GDM1 (cell line): ENCODE measurements at regions not wholly inside any gene's neighbourhood (a gene's known extent, or its start where the extent isn't known, plus 50 kb on each side); places are given as distances from the start of the nearest gene placed in this dataset.
"Not testable (repeated sequence)": the region's sequence is repeated elsewhere in the genome, so short reads cannot be mapped to it uniquely, and the experiment has no call there.

Source experiments
- DNase-seq: peaks from one replicate; lab custom pipeline; 2025; lab: John Stamatoyannopoulos, UW

DNA sequence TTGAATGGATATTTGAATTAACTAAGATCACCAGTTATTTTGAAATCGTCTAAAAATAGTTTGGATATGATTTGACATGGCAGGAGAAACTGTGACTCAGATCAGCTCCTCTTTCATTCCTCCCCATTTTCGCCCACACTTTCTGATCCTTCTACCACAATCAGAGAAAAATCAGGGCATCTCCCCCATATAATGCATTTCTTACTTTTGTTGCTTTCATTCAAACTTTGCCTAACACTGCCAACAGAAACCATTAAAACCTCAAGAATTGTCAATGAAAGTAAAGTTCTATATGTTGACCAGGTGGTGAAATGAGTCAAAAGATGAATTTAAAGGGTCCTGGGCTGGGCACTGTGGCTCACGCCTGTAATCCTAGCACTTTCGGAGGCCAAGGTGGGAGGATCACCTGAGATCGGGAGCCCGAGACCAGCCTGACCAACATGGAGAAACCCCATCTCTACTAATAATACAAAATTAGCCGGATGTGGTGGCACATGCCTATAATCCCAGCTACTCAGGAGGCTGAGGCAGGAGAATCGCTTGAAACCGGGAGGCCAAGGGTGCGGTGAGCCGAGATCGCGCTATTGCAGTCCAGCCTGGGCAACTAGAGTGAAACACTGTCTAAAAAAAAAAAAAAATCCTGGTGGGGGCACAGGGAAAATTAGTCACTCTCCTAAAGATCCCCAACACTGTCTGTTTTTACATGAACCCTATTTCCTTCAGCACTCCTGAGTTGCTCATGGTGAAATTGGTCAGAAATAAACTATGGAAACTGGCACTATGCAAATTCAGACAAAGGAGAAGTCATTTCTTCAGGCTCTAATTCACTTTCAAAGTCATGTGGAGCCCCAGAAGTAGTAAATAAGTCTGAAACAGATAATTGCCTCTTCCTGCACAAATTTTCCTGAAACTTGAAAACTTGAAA is 122.8 kb upstream of the NOCT start:
- no peak for DNase-seq

DNA sequence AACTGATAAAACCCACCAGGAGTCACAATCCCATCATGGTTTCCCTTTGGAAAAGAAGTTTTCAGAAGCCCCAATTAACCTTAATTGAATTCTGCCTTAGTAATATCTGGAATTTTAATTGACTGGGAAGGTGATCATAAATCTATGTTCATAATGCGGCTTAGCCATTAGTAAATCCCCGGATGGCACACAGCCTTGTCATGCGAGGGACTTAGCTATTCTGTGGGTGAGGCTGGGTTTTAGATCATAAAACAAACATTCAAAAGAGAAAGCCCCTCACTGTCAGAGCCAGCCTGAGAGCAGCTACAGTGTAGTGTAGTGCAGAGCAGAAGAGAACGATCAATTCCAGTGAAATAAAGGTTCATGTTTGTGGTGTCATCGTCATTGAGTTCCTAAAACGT is 124.0 kb upstream of the NOCT start:
- no peak for DNase-seq

- no peak for DNase-seq
Observed at GRCh38 chr4:138890891-138891570, 124.5 kb upstream of the NOCT start.

DNA sequence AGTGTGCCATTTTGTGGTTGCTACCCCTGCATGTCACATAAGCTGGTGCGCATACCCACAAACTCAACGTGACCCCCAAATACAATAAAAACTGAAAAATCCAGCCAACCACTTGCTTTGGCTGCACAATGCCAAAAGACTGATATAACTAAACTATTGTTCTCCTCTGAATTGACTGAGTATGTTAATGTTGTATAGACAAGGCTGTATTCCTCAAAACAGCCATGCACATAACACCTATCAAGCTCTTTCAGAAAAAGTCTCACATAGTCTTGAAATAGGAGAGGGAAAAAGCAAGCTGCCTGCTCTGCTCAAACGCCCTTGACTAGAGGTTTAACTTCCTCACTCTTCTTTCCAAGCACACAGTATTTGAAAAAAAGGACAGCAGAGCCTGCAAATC is 126.4 kb upstream of the NOCT start:
- DNase-seq = no peak

GRCh38 chr4:138887741-138888140 is 127.8 kb upstream of the NOCT start:
- no peak for DNase-seq

- no peak for DNase-seq
Observed at GRCh38 chr4:138887341-138887740, 128.2 kb upstream of the NOCT start.

DNA sequence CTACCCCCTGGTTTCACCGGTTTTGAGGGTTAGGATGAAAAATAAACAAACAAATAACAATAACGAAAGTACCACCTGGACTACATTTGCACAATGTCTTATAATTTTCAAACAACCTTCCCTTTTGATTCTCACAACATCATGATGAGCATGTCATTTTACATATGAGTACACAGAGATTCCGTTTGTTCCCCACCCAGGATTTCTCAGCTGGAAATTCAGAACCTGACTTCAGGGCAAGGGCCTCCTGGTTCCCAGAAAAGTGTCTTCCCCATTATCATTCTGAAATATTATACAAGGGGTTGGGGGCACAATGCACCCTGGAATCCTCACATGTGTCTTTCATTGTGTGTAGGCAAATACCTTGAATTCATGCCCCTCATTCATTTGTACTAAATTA is 135.8 kb upstream of the NOCT start:
- DNase-seq = no peak

DNA sequence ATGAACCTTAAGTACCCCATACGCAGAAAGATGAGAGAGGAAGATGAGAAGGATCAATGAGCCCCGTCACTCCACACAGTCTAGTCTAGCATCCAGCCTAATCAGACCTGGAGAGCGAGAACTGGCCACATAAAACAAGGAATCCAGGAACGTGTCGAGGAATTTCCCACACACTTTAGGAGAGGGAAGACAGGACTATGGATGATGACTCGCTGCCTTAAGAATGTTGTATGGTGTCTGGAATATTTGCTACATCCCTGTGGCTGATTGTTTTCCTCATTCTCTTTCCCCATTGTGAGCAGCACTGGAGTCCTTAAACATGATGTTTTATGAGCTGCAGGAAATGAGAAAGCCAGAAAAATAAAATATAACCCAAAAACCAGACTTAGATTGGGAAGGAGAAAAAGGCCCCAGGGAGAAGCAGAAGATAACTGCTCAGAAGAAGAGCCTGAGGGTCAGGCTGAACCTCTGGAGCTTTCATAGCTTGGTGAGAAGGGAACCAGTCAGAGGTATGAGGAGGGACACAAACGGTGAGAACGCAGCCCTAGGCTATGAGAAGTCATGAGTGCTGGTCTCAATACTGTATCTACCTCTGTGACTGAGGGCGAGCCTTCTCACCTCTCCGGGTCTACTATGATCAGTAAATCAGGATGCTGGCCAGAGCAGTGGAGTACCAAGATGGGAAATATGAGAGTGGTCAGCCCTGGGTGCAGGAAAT is 139.5 kb upstream of the NOCT start:
- DNase-seq = no peak

DNA sequence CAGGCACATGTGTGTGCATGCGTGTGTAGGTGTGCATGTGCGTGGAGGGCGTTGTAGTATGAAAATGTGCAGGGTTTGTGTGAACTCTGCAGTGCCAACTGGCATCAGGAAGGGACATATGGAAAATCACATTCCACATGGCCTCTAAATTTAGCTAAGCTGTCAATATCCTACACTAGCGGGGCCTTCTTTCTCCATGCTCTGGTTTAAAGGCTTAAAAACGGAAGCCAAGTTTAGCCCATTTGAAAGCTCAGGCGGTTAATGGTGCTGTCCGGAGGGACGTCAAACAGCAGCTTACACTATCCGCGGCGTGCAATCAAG is 144.1 kb upstream of the NOCT start:
- no peak for DNase-seq

DNA sequence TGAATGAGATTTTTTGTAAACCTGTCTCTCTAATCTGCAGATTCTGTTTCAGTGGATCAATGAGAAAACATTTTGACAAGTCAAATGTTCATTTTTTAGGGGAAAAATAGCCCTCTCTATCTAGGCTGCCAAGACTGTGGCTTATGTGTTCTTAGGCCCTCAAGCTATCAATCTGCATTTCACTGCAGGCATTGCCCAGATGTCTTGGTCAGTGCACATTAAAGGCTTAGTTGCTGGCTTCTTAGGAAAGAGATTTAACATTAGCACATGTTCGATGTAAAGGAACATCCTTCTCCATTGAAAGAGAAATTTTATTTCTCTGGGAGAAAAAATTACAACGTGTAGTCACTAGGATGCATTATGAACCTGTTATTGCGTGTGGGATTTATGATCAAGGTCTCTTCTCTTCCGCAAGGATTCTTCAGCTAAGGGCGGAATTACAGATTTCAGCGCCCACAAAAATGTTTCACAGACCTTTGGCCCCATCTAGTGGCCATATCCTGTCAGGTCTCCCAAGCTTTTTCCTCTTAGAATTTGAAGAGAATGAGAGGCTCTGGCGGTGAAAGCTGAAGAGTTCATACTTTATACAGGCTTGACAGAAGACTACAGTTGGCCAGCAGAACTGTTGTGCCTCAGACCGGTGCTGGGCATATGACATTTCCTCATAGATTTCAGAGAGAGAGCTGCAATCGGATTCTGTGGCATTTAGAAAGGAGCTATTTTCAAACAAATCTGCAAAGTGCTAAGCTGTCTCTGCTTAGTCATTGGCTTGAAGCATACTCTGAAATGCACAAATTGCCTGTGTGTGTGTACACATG is 144.6 kb upstream of the NOCT start:
- DNase-seq = no peak

GRCh38 chr4:138869631-138870030 is 145.9 kb upstream of the NOCT start:
- no peak for DNase-seq

GRCh38 chr4:138869165-138869564 is 146.4 kb upstream of the NOCT start:
- no peak for DNase-seq

DNA sequence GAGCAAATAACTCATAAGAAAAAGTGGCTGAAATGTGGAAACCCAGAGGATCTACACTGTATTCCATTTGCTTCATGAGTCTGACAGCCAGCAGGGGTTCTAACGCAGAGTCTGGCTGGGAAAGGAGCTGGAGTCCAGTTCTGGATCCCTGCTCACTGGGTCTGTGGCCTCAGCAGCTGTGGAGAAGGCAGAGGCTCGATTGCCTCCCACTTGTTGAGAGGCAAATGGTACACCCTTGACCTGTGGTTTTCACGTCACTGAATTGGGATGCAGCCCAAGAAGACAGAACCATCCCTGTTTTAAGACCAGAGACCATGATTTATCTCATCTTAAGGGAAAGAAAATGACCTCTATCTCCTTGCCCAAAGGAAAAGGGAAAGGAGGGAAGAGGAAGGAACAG is 147.0 kb upstream of the NOCT start:
- no peak for DNase-seq

DNA sequence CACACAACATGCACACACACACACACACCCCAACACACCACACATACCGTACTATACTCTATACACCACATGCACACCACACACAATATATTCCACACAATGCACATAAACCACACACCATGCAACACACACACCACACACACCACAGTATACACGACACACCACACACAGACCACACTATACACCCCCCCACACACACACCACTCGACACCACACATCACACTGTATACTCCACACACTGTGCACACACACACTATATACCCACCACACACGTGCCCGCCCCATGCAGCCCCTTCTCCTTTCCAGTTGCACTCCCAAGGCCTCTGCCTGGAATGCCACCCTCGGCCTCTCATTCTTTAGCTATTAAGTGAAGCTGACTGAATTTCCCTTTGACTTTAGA is 148.2 kb upstream of the NOCT start:
- DNase-seq = no peak

GRCh38 chr4:138866314-138866713 is 149.3 kb upstream of the NOCT start:
- DNase-seq = no peak

- no peak for DNase-seq
Observed at GRCh38 chr4:138865765-138866164, 149.8 kb upstream of the NOCT start.

GRCh38 chr4:138864961-138865720 is 150.4 kb upstream of the NOCT start:
- DNase-seq = no peak

DNA sequence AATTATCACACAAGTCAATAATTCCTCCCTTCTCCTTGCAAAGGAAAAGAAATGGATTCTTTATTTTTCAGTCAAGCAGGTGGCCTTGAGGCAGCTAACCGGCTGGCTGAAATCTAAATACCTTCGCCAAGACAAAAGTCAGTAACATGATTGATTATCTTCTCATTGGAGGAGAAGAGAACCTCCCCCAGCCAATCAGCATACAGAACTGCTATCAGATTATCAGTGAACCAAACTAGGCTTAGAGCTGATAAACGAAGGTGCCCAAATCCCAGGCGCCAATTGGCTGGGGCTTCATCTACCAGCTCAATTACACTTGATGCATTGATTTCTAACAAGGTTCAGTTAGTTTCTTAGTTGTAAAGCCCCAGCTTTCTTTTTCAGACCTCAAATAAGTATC is 152.4 kb upstream of the NOCT start:
- DNase-seq = no peak

DNA sequence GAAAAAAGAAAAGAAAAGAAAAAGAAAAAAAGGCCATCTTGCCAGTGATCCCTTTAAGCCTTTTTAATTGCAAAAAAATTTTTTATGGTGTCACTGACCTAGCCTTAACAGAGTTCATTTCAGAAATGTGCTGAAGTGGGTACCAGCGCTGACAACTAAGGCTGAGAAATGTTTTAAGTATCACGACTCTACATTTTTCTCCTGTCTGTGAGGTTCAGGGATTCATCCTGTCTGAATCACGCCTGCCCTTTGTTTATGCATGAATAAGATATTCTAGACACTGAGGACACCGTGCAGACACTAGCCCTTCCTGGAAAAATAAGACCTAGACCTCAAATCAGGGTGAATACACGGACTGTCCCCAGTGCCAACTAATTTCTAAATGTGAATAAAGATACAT is 154.4 kb upstream of the NOCT start:
- no peak for DNase-seq

DNA sequence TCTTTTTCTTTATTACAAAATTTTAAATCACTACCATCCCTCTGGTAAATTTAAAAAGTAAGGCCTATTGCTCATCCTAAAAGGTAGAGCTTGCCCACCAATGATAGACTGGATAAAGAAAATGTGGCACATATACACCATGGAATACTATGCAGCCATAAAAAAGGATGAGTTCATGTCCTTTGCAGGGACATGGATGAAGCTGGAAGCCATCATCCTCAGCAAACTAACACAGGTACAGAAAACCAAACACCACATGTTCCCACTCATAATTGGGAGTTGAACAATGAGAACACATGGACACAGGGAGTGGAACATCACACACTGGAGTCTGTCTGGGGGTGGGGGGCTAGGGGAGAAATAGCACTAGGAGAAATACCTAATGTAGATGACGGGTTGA is 155.2 kb upstream of the NOCT start:
- DNase-seq = not testable (repeated sequence)

DNA sequence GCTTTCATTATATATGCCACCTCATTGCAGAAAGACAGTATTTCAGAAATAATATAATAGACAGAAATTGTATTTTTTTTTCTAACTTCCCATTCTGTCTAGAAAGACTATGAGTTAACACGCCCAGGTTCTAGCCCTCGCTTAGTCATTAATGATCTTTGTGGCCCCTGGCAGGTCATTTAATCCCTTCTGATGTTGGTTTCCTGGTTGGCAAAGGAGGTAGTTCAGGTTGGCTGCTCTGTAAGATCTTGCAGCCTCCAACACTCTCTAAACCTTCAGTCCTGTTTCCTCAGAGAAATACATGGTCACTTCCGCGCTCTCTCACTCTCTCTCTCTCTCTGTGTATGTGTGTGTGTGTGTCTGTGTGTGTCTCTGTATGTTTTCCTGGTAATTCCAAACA is 156.3 kb upstream of the NOCT start:
- DNase-seq = no peak
